HG03280 (cell line): ENCODE measurements at regions not wholly inside any gene's neighbourhood (a gene's known extent, or its start where the extent isn't known, plus 50 kb on each side); places are given as distances from the start of the nearest gene placed in this dataset.
"Not testable (repeated sequence)": the region's sequence is repeated elsewhere in the genome, so short reads cannot be mapped to it uniquely, and the experiment has no call there.

Experiments used
- ATAC-seq: cut with Tn5 transposase; IDR thresholded peaks from one replicate; pipeline ENCODE4 v1.9.1; 2021; ENCODE audit warnings: mild to moderate bottlenecking, moderate library complexity; ENCODE audit not compliant: unreplicated experiment

GRCh38 chr17:62197156-62197555 lies 132.1 kb upstream of the MED13 start:
- not testable (repeated sequence) for ATAC-seq

DNA sequence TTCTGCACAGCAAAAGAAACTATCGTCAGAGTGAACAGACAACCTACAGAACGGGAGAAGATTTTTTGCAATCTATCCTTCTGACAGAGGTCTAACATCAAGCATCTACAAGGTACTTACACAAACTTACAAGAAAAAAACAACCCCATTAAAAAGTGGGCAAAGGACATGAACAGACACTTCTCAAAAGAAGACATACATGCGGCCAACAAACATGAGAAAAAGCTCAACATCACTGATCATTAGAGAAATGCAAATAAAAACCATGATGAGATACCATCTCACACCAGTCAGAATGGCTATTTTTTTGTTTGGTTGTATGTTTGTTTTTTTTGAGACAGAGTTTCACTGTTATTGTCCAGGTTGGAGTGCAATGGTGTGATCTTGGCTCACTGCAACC lies 131.5 kb upstream of the MED13 start:
- ATAC-seq = not testable (repeated sequence)

DNA sequence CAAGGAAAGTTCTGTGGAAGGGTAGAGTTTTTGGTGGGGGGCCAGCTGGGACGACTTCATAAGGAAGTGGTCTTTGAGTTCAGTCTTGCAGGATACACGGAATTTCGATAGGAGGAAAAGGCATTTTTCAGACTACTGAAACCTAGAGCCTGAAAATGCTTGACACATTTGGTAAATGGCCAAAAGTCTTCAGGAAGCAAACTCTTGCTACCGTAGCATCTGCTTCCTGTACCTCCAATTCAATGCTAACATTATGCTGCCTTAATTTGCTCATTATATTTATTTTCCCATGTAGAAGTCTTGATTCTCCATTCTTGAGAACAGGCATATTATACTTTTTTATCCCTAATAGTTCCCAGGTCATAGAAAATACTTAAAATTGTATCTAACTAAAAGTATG lies 129.3 kb upstream of the MED13 start:
- no peak for ATAC-seq

DNA sequence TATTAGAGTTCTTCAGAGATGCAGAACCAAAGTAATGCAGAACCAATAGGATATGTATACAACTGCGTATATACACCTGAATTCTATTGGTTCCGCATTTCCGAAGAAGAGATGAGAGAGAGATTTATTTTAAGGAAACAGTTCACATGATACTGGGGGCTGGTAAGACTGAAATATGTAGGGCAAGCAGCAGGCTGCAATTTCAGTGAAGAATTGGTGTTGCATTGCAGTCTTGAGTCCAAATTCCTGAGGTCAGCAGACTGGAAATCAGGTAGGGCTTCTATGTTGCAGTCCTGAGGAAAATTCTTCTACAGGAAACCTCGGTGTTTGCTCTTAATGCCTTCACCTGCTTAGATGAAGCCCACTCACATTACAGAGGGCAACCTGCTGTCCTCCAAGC lies 128.2 kb upstream of the MED13 start:
- ATAC-seq = no peak

GRCh38 chr17:62191390-62192361 lies 126.6 kb upstream of the MED13 start:
- no peak for ATAC-seq

DNA sequence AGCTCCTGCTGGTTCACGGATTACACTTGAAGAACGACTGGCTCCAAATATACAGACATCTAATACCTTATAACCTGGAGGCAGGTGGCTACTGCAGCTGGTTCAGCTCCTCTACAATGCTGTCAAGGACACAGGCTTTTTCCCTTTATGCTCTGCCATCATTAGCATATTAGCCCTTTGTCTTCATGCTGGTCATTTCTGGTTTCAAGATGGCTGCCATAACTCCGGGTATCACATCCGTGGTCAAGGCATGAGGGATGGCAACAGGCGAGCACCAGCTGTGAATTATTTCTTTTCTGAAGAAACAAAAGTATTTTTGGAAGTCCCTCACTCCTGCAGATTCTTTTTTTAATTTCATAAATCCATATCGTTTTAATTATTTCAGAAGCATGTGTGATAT lies 124.3 kb upstream of the MED13 start:
- no peak for ATAC-seq

DNA sequence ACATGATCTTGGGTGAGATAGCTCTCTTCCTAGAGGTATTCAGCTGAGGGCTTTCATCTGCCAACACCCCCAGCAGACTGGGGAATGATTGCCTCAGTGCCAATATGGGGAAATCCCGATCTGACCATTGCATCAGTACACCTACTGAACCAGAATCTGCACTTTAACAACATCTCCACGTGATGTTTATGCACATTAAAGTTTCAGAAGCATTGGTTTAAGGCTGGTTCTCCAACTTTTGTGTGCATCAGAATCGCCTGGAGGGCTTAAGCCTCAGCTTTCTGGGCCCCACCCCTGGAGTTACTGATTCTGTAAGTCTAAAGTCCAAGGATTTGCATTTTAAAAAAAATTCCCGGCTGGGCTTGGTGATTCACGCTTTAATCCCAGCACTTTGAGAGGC lies 123.6 kb upstream of the MED13 start:
- ATAC-seq = no peak

DNA sequence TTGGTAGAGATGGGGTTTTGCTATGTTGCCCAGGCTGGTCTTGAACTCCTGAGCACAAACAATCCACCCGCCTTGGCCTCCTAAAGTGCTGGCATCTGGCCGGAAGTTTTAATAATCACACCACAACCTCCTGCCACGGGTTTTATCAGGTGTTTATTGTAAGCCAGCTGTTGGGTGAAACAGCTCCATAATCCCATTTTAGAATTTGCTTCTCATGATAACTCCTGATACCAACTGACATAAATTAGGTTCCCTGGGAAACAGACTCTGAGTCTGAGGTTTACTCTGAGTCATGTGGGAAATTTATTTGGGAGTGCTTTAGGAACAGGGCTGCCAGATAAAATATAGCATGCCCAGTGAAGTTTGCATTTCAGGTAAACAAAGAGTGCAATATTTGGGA lies 122.6 kb upstream of the MED13 start:
- ATAC-seq = no peak

DNA sequence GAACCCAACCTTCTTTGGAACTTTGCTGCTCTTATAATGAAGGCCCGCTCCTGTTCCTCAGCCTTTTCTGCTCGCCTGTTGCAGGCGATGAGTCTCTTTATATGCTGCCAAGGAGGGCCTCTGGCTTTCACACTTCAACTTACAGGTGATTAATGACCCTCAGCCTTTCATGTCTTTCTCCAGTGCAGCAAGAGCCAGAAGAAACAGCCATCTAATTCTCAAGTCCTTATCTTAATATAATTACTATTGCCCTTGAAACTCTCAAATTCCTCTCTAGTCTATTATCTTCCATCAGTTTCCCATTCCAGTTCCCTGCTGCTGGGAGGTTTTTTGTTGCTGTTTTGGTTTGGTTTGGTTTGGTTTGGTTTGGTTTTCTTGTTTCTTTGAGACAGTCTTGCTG lies 121.8 kb upstream of the MED13 start:
- no peak for ATAC-seq

- no peak for ATAC-seq
These were observed 115.7 kb upstream of the MED13 start for GRCh38 chr17:62180772-62181171.

DNA sequence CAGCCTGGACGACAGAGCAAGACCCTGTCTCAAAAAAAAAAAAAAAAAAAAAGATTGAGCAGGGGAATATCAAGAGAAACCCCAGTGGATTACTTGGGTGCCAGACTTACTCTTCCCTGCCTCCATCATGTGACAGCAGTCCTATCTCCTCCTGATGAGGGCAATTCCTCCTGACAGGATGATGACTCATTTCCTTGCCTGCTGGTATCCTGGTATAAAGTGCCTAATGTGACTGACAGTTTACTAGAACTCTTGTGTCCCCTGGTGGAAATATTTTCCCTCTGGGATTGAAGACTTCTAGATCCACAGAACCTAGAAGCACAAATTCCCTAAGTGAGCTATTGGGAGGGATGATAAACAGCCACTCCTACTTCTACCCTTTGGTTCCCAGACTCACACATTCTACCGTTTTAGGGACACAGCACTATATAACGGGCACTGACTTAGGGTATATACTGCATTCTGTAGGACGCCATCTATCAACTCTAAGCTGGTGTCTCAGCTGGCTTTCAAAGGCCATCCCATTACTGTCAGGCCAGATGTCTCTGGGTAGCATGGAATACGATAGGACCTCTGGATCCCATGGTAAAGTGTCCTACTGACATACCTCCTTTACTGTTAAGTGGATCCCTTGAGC lies 114.6 kb upstream of the MED13 start:
- no peak for ATAC-seq

- no peak for ATAC-seq
These were observed 113.5 kb upstream of the MED13 start for GRCh38 chr17:62178579-62178978.

GRCh38 chr17:62172492-62173291 lies 107.6 kb upstream of the MED13 start:
- no peak for ATAC-seq

DNA sequence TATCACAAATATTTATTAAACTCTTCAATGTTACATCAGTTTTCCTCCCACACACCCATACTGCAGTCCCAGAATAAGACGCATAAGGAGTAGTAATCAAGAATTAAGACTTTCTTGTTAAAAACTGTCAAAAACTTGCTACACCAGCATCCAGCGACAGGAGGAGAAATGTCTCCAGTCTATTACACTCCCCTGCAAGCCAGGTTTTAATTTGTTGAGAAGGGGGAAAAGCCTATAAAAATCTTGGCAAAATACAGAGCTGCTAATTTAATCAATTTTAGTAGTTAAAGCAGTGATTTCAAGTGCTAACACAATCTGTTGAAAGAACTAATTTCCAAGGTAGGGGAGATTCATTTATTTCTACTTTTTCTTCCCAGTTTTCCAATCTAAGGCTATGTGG lies 102.0 kb upstream of the MED13 start:
- no peak for ATAC-seq

DNA sequence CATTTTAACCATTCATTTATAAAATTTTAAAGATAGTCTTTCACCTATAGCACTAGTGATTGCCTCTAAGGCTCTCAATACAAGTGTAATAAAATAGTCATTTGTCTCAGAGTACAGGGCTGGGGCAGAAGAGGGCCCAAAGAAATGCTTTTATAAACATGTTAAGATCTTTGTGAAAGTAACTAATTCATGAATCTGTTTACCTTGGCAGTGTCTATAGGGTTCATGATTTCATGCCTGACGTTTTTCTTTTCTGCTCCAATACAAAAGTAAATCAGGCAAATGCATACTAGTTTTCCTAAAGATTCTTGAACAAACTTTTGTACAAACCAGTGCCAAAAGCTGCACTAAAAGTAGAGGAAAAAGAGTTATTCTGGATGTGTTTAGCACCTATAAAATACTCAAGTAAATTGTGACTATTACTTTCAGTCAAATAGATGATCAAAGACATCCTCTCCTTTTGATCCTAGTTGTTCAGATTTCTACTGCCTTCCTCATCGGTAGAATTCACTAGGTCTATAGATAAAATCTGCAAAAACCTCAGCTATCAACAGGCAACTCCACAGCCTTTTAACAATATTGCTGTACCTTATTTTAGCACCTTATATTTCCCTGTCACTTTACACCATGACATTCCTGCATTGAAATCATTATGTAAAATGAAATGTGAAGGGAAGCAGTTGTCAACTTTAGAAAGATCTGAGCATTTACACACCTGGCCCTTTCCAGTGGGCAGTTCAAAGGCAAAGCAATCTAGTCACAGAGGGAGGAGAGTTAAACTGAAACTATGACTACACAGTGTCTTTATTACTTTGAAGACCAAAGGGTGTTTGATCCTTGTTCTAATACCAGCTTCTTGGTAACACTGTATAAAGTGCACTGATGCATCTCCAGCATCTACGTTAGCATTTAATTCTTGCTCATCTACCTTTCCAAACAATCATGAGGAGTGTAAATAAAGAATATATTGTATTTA lies 100.0 kb upstream of the MED13 start:
- ATAC-seq = peak; percentile 81

DNA sequence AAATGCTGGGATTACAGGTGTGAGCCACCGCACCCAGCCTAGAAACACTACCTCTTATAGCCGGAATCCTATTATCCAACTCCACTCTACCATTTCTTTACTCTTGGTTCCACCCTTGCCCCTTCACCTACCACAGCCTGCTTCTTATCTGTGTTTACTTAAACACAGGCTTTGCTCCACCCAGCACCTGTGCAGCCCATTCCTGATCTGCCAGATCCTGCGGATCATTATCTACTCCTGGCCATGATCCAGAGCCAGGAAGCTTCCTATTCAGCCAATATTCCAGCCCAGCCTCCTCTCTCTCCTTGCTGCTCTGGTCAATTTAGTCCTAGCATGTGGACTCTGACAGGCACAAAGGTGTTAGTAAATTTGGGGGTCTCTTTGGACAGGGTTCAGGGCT lies 98.8 kb upstream of the MED13 start:
- no peak for ATAC-seq

- no peak for ATAC-seq
These were observed 97.8 kb upstream of the MED13 start for GRCh38 chr17:62162898-62163297.

- ATAC-seq = no peak
These were observed 96.5 kb upstream of the MED13 start for GRCh38 chr17:62161405-62162148.

DNA sequence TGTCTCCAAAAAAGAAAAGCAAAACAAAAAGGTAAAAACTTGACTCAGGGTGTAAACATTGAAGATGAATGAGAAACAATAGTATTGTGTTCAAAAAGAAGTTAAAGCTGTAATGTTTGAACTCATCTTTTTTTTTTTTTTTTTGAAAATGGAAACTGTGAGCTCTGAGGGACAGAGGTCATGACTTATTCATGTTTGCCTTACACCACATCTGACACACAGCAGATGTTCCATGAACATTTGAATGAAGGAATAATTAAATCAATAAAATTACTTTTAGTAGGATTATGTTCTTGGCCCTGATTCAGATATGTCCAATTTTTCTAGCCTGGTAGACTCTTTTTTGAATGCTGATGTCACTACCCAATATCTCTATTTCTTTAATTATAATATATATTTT lies 95.7 kb upstream of the MED13 start:
- no peak for ATAC-seq

- ATAC-seq = no peak
These were observed 94.9 kb upstream of the MED13 start for GRCh38 chr17:62159994-62160393.
